ENCODE measurements at regions not wholly inside any gene's neighbourhood (a gene's known extent, or its start where the extent isn't known, plus 50 kb on each side); places are given as distances from the start of the nearest gene placed in this dataset.

- DNase-seq = no peak
These were observed 553.9 kb downstream of the ZNF804A start for GRCh38 chr2:185152186-185152585.

- no peak for DNase-seq
These were observed 563.4 kb downstream of the ZNF804A start for GRCh38 chr2:185161701-185162100.

GRCh38 chr2:185174353-185174752, 564.3 kb upstream of the FSIP2 start:
- DNase-seq = no peak

GRCh38 chr2:185179743-185180142, 558.9 kb upstream of the FSIP2 start:
- no peak for DNase-seq

GRCh38 chr2:185181901-185182300, 556.7 kb upstream of the FSIP2 start:
- no peak for DNase-seq

GRCh38 chr2:185185044-185185443, 553.6 kb upstream of the FSIP2 start:
- DNase-seq = no peak

- DNase-seq = no peak
These were observed 551.2 kb upstream of the FSIP2 start for GRCh38 chr2:185187421-185187820.

GRCh38 chr2:185188656-185189055, 549.9 kb upstream of the FSIP2 start:
- DNase-seq = no peak

GRCh38 chr2:185201063-185201462, 537.5 kb upstream of the FSIP2 start:
- no peak for DNase-seq

GRCh38 chr2:185202381-185202780, 536.2 kb upstream of the FSIP2 start:
- no peak for DNase-seq

GRCh38 chr2:185202945-185203528, 535.6 kb upstream of the FSIP2 start:
- no peak for DNase-seq

- DNase-seq = no peak
These were observed 530.3 kb upstream of the FSIP2 start for GRCh38 chr2:185208261-185208660.

GRCh38 chr2:185215497-185215896, 523.1 kb upstream of the FSIP2 start:
- no peak for DNase-seq

- no peak for DNase-seq
These were observed 518.6 kb upstream of the FSIP2 start for GRCh38 chr2:185219981-185220380.

GRCh38 chr2:185222311-185222710, 516.3 kb upstream of the FSIP2 start:
- DNase-seq = no peak

- DNase-seq = no peak
These were observed 511.2 kb upstream of the FSIP2 start for GRCh38 chr2:185227391-185227790.

GRCh38 chr2:185239491-185239890, 499.1 kb upstream of the FSIP2 start:
- DNase-seq = no peak

- no peak for DNase-seq
These were observed 497.8 kb upstream of the FSIP2 start for GRCh38 chr2:185240796-185241195.

GRCh38 chr2:185241556-185241955, 497.0 kb upstream of the FSIP2 start:
- DNase-seq = no peak

GRCh38 chr2:185242462-185242861, 496.1 kb upstream of the FSIP2 start:
- no peak for DNase-seq

GRCh38 chr2:185245216-185245615, 493.4 kb upstream of the FSIP2 start:
- no peak for DNase-seq

- no peak for DNase-seq
These were observed 492.8 kb upstream of the FSIP2 start for GRCh38 chr2:185245806-185246205.

- no peak for DNase-seq
These were observed 491.9 kb upstream of the FSIP2 start for GRCh38 chr2:185246717-185247116.

- no peak for DNase-seq
These were observed 483.0 kb upstream of the FSIP2 start for GRCh38 chr2:185255566-185255965.

GRCh38 chr2:185265747-185266146, 472.9 kb upstream of the FSIP2 start:
- no peak for DNase-seq

- DNase-seq = no peak
These were observed 470.0 kb upstream of the FSIP2 start for GRCh38 chr2:185268651-185269050.

Measured in activated CD4-positive, alpha-beta T cell treated with anti-CD3 and anti-CD28 coated beads, Interleukin-2, Interleukin-6, amounts not matched to agents 100 ng/mL and 50 ng/mL, durations not matched to agents 16 hours and 8 hours (primary cell).